GM21723 (cell line): ENCODE measurements at regions not wholly inside any gene's neighbourhood (a gene's known extent, or its start where the extent isn't known, plus 50 kb on each side); places are given as distances from the start of the nearest gene placed in this dataset.
"Not testable (repeated sequence)": the region's sequence is repeated elsewhere in the genome, so short reads cannot be mapped to it uniquely, and the experiment has no call there.

Experiments used
- ATAC-seq: cut with Tn5 transposase; IDR thresholded peaks from one replicate; pipeline ENCODE4 v1.9.1; 2021; ENCODE audit warnings: mild to moderate bottlenecking, moderate library complexity; ENCODE audit not compliant: unreplicated experiment

DNA sequence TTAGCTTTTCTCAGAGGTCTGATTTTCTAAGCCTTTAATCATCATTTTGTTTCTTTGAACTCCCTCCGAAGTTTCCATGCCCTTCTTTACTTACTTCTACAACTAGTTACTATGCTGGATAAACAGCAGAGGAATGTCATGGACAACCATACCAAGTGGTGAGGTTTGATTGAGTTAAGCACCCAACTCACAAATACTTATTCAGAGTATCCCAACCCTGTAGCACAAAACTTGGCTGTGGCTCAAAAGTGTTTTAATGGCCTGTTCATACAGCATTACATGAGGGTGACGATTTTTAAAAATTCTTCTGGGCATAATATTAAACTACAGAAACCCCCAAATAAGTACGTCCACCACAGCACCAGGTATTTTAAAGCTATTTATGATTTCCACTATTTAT, 946.8 kb upstream of the SOX9 start:
- ATAC-seq: no peak

DNA sequence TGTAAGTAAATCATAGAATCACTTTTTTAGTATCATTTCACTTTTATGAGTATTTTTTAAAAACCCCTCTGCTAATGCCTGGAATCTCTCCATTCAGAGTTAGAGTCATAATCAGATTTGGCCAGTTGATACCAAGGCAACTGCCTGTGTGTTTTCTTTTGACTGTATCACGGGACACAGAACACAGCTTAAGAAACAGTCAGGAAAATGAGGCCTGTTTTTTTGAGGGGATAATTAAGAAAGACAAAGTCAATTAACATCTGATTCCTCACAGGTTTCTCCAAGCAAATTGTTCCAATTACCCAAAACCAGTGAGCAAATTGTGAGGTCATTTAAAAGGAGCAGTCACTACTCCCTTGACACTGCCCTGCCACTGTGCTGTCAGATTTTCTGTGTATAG, 944.5 kb upstream of the SOX9 start:
- ATAC-seq: no peak

DNA sequence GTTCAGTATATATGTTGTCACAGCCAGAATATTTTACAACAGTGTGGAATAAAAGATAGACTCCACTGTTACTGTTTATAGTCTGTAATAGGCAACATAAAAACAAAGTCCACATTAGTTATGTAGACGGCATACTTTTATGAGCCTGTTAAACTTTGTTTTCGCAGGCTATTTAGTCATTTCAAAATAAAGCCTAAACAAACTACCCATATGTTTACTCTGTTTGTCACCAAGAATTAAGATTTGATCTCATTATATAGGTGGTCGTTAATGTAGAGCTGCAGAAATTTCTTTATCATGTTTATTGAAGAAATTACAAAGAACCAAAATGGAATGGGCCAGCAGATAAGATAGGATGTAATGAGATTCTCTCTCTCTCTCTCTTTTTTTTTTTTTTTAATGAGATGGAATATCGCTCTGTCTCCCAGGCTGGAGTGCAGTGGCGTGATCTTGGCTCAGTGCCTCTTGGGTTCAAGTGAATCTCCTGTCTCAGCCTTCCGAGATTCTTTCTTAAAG, 943.8 kb upstream of the SOX9 start:
- no peak for ATAC-seq

DNA sequence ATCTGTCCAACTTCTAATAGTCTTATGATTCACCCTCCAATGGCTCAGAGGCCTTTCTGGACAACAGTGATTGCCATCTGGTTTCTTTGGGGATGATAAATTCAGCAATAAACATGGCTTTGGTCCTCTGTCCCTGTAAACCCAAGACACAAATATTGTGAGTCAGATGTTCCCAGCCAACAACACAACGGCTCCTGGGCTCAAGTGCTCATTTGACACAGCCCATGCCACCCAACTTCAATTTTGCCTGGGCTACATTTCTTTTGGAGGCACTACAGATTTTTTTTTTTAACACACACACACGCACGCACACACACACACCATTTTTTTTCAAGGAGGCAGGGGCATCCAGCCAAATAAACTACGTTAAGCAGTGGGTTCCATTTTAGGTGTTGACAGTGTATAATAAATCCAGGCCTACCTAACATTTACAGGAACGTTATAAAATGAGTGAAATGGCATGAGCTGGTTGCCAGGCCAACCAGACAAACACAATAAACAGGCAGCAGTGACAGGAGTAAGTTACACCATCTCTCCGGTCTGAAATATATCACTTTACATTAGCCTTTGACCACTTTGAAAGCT, 939.9 kb upstream of the SOX9 start:
- no peak for ATAC-seq

DNA sequence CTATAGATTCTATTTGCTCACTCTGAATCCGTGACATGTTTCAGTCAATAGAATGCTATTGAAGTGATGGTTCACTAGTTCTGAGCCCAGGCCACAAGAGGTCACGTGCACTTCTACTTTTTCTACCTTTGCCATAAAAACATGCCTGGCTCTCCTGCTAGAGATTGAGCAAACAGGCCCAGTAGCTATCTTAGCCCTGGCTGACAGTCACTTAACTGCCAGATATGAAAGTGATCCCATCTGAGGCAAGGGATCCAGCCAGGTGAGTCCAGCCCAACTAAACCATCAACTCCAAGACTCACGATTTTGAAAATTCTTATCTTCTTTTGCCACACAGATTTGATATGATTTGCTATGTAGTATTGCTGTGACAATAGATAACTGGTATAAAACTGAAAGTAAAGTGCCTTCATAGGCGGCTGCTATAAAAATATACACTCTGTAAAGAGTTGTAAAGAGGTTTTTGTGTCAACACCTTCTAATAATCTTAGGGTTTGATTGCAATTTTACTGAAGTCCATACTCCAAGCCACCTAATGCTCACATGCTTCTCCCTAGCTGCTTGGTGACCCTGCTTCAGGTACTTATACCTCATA, 937.7 kb upstream of the SOX9 start:
- no peak for ATAC-seq

DNA sequence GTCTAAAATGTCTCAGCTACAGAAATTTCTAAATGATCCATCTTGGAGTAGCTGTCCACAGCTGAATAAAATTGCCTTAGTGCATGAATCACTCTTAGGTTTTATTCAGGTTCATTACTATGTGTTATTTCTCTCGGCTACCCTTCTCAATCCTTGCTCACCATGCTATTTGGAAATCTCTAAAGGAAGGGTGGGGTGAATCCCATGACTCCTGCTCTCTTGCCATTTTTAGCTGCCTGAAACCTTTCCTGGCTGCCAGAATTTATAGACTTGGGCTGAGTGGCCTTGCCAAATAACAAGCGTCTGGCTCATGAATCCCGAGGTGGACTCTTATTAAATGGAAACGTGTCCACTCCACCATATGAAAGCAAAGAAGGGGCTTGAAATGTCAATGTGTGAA, 936.1 kb upstream of the SOX9 start:
- ATAC-seq: no peak

DNA sequence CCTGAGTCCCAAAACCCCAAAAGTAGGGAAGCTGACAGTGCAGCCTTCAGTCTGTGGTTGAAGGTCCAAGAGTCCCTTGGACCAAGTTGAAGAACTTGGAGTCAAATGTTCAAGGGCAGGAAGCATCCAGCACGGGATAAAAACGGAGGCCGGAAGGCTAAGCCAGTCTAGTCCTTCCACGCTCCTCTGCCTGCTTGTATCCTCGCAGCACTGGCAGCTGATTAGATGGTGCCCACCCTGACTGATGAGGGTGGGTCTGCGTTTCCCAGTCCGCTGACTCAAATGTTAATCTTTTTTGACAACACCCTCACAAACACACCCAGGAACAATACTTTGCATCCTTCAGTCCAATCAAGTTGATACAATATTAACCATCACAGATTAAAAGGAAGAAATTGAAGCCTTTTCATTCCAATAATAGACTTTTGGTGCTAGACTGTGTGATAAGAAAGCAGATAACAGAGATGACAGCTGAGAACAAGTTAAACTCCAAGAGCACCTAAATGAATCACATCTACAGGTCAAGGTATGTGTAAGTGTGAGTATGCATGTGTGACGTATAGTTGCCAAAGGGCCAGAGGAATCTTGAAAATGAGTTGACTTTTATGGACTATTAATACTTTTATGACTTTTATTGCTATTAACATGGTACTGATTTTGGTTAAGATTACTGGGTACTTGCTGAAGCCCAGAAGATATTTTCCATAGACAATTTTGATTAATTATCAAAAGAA, 933.5 kb upstream of the SOX9 start:
- ATAC-seq: no peak

DNA sequence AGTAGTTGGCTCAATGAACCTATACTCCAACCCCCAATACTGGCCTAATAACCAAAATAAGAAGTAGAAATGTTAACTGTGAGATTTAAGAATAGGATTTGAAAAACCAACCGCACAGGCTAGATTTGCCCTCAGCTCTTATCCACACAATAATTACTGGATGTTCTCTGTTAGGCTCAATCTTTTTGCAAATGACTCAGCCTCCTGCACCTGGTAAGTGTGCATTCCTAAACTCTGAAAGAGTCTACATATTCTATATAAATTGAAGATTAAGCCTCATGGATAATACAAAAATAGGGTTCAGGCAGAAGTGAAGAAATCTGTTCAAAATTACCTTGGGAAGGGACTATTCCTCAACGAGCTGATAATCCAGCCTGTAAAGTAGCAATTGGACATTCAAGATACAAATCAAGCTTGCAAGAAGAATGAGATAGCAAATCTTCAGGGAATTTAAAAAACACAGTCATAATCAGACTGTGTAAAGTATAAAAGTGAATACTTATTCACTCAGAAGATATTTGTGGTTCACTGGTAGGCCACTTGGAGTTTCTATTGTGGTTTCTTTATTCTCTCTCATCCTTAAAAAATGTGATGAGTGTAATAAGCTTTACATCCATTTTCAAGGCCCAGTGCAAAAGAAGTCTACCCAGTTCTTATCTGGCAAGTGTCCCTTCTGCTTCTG, 931.9 kb upstream of the SOX9 start:
- ATAC-seq: no peak

DNA sequence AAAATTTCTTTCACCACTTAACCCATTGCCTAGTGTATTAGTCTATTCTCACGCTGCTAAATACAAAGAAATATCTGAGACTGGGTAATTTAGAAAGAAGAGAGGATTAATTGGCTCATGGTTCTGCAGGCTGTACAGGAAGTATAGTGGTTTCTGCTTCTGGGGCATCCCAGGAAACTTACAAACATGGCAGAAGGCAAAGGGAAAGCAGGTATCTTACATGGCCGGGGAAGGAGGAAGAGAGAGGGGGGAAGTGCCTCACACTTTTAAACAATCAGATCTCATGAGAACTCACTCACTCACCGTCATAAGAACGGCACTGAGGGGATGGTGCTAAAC, 931.4 kb upstream of the SOX9 start:
- no peak for ATAC-seq

DNA sequence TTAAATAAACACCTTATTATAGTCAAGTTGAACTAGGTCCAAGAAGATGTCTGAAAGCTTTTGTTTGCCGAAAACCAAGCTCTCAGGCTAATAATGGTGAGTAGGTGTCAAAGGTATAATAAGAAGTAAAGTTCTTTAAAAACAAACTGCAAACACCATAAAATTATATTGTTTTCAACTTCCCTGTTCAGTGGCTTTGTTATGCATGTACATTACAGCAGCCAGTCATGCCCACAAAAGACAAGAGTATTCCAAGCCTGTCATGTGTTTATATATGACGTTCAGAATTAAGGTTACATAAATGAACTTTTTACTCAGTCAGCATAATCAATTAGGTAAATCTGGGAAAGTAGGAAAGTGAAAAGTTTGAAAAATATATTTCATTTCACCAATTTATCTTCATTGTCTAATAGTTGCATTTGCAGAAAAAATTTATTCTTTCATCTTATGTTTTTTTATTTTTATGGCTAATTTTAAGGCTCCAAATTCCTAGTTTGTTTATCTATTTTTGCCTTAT, 928.7 kb upstream of the SOX9 start:
- ATAC-seq: no peak

DNA sequence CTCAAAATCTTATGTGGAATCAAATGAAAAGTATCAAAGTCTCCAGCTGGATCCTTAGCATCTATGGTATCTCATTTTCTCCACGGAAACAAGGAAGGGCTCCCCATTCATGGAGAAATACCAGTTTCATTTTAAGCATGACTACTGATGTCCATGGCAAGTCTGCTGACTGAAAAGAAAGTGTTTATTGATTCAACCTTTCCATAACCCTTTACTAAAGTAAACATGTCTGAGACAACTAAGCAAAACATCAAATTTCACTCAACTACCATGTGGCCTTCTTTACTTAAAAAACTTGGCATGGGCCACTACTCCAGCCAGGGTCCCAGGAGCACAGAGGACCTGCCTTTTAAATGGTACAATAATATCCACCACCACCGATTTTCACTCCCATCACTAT, 928.0 kb upstream of the SOX9 start:
- no peak for ATAC-seq

DNA sequence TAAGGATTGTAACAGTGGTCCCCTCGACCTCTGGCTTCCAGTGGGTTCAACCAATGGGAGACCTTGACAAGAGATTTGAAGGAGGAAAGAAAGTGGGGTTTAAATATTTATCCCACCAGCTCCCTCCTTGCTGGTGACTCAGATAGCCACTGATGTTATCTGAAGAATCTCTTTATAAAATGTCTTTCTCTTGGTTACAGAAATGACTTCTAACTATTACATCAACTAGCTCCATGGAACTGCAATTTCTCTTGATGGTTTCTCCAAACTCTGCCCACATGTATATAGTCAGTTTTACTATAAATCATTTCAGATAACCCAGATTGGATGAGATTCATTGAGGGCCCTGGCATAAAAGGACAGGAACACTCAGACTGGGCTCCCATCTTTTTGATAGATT, 920.2 kb upstream of the SOX9 start:
- no peak for ATAC-seq

DNA sequence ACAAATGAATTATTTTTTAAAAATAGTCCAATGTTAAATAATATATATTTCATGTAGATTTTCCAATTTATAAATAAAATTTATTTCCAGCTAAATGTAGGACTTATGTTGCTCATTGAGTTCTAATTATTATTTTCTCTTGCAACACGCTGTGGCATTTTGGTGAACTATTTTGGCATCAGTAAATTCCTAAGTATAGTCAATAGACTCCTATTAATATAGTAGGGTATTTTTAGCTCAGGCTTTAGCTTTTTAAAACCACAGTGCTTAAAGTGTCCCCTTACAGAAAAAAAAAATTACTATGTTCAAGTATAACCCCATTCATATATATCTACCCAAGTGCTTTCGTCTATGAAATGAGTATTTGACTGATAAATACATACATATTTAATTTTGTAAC, 919.2 kb upstream of the SOX9 start:
- no peak for ATAC-seq

DNA sequence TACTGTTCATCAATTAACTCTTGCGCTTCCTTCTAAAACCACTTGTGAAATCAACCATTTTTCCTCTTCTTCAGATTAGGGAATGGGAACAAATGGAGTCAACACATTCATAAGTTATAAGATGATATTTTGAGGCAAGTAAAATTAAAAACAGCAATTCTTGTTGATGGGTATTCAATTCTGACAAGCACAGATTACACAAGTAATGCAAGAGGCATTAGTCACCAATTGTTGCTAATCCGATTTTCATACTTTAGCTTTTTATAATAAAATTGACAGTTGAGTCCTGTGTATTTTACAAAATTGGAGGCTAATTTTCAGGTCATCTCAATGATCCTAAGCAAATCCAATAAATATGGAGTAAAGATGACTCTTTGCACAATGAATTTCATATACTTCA, 918.4 kb upstream of the SOX9 start:
- no peak for ATAC-seq

DNA sequence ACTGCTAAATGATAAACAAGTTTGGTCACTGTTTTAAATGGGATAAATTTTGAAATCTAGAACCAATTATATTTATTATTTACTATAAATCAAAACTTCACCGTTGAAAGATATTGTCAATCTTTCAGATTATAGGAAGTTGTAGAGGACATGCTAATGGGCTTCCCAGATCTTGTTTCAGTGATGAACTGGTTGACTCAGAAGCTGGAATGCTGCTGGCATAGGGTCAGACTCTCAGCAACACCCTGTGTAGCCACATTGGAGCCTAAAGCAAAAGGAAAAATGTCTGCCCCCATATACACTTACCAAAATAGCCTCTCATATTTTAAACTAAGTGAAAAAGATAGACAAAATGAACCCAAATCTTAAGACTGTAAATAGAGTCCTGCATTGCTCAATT, 916.9 kb upstream of the SOX9 start:
- no peak for ATAC-seq

DNA sequence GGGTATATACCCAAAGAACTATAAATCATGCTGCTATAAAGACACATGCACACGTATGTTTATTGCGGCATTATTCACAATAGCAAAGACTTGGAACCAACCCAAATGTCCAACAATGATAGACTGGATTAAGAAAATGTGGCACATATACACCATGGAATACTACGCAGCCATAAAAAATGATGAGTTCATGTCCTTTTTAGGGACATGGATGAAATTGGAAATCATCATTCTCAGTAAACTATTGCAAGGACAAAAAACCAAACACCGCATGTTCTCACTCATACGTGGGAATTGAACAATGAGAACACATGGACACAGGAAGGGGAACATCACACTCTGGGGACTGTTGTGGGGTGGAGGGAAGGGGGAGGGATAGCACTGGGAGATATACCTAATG, 914.9 kb upstream of the SOX9 start:
- ATAC-seq: not testable (repeated sequence)

DNA sequence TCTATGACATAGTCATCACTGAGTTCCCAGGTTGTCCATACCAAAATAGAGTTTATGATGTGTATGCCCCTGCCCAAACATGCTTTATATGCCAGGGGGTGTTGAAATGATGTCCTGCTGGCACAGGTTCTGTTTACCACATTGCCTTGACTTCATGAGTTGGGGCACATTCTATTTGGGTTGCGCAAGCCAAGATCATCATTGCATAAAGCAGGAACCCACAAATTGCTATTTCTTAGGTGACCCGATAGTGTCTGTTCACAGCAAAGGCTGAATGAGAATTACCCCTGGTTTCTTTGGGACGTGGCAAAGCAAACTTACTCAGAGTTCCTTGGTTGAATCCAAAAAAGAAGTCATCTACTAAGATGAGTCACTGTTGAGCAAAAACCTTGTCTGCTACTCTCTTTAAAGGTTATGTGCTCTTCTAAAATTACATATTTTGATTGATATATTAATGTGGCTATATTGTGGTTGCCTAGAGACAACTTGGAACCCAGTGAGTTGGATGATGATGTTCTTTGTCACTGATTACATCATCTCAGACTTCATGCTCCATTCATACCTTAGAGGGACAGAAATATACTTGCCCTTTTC, 912.6 kb upstream of the SOX9 start:
- ATAC-seq: no peak

DNA sequence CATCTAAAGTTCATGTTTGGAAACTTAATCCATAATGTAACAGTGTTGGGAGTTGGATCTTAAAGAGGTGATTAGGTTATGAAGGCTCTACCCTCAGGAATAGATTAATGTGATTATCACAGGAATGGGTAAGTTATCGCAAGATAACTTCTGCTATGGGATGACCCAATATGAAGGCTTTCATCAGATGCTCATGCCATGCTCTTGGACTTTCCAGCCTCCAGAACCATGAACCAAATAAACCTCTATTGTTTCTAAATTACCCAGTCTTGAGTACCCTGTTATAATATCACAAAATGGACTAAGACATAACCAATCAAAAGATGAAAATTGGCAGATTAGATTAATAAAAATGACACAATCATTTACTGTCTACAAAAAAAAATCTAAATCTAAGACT, 906.9 kb upstream of the SOX9 start:
- no peak for ATAC-seq

DNA sequence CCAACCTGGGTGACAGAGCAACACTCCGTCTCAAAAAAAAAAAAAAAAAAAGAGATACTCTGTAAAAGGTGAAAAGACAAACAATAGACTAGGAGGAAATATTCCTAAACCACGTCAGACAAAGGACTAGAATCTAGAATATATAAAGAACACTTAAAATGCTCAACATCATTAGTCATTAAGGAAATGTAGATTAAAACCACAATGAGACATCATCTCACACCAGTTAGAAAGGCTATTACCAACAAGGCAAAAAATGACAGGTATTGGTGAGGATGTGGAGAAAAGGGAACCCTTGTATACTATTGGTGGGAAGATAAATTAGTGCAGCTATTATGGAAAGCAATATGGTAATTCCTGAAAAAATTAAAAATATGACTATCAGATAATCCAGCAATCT, 903.1 kb upstream of the SOX9 start:
- no peak for ATAC-seq

DNA sequence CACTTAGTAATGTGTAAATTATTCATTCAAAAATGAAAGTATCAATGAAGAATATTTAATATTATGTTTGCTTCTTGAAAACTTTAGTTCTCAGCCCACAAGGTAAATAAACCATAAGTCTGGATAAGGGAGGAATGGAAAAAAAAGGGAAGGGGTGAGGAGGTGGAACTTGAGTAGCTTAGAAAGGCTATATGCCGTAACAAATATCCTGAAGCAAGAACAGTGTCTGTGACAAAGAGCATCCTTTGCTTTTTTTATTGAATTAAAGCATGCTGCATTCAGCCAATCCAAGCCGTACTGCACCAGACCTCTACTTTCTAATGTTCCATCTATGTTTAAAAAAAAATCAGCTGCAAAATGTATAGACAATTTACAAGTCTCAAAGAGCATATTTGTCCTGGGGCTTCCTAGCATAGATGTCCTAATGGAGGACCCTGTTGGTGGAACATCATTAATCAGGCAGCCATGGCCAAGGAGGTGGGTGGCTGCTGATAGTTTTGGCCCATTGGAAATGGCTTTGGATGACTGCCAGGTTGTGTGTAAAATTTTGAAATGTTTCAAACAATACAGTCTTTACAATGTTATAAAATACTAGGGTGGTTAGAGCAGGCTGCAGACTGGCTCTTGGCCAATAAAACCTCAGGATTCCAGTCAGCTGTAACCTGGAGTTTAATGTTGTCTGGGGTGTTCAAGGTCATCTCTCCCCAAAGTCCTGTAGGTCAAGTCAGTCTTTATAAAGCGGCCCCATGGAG, 895.8 kb upstream of the SOX9 start:
- no peak for ATAC-seq

DNA sequence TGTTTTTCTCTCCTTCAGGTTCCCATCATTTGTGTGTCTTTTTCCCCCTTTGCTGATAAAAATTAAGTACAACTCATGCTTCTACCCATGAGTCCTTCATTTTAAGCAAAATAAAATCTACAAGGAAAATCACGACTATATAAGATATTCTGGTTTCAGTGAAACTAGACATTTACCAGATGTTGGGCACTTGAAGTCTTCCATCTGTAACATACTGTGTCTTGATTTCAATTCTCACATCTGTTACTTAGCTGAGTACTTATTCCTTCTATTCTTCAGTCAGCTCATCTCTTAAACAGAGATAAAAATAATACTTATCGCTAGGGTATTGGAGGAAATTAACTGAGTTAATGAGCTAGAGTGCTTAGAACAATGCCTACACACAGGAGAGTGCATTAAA, 893.0 kb upstream of the SOX9 start:
- ATAC-seq: no peak
